ENCODE measurements at regions not wholly inside any gene's neighbourhood (a gene's known extent, or its start where the extent isn't known, plus 50 kb on each side); places are given as distances from the start of the nearest gene placed in this dataset.

DNA sequence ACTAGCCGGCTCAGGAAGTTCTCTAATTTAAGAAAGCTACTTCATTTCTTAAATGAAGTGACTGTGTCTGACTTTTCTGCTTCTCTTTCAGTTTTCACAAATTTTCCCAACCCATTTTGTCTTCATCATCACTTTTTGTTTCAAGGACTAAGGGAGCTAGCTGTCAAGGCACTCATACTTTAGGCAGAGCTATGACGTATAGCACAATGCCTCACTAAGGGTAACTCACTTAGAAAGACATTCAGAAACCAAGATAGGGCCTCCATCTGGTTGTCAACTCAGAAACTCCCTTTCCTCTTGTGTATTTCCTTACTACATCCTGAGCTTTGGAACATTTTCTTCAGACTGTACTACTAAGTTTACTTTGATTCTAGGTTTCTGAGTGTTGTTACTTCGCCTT is 397.9 kb downstream of the TOX3 start:
- DNase-seq = no peak
- H3K4me3 ChIP-seq (ENCODE audit: low read depth, low read length) = no peak overlapping the region
- TF ChIP-seq, protein P1, sequence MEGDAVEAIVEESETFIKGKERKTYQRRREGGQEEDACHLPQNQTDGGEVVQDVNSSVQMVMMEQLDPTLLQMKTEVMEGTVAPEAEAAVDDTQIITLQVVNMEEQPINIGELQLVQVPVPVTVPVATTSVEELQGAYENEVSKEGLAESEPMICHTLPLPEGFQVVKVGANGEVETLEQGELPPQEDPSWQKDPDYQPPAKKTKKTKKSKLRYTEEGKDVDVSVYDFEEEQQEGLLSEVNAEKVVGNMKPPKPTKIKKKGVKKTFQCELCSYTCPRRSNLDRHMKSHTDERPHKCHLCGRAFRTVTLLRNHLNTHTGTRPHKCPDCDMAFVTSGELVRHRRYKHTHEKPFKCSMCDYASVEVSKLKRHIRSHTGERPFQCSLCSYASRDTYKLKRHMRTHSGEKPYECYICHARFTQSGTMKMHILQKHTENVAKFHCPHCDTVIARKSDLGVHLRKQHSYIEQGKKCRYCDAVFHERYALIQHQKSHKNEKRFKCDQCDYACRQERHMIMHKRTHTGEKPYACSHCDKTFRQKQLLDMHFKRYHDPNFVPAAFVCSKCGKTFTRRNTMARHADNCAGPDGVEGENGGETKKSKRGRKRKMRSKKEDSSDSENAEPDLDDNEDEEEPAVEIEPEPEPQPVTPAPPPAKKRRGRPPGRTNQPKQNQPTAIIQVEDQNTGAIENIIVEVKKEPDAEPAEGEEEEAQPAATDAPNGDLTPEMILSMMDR (IDR thresholded peaks at IDR 0.05; ENCODE audit: low read depth, low read length) = no peak
- no peaks in the 10 kb centered on the region for H3K27me3 ChIP-seq (ENCODE audit: insufficient read depth, low read depth, severe bottlenecking)
- no peaks in the 10 kb centered on the region for H3K36me3 ChIP-seq
- no peak overlapping the region for H3K27ac ChIP-seq
- H3K9me3 ChIP-seq (ENCODE audit: severe bottlenecking) = no peaks in the 10 kb centered on the region

DNA sequence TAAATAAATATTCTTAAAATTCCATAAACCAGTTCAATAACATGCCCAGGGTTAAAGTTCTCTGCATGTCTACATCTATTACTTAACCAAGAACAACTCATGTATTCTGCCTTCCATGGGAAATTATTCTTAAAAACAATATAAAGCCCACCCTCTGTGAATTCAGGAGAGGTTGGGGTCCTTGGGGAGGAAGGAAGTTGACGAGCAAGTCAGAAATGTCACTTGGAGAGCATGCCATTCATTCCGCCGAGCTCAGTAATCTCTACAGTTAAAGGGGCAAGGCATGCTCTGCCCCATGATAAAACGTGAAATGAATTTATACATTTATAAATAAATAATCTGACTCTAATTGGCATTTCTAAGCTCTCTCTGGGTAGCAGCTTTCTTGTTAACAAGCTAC is 405.1 kb downstream of the TOX3 start:
- Histone ChIP-seq H3K36me3 (no peaks in the 10 kb centered on the region), H3K4me3 (ENCODE audit: low read depth, low read length) (no peak overlapping the region), H3K27ac (no peak overlapping the region), H3K27me3 (ENCODE audit: insufficient read depth, low read depth, severe bottlenecking) (no peaks in the 10 kb centered on the region), H3K9me3 (ENCODE audit: severe bottlenecking) (no peaks in the 10 kb centered on the region)
- TF ChIP-seq, protein P1 (IDR thresholded peaks at IDR 0.05; ENCODE audit: low read depth, low read length) = no peak
- DNase-seq = no peak

DNA sequence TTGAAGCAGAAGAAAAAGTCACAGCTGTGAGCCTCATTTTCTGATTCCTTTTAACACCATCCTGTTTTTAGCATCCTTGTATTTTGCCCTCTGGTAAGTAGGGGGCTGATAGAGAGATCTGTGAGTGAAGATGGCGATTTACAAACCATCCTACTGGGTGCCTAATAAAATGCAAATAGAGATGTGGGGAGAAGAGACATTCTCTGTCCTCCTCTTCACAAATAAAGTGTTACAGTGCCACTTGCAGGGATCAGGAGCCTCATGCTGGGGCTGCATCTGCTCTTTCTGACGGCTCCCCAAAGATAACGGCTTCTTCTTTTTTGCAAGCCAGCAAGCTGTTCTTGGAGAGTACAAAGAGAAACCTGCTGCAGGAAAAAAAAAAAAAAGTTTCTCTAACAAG is 418.6 kb downstream of the TOX3 start:
- TF ChIP-seq, protein P1 (IDR thresholded peaks at IDR 0.05; ENCODE audit: low read depth, low read length) = no peak
- no peaks in the 10 kb centered on the region for H3K9me3 ChIP-seq (ENCODE audit: severe bottlenecking)
- no peak overlapping the region for H3K4me3 ChIP-seq (ENCODE audit: low read depth, low read length)
- no peak overlapping the region for H3K27ac ChIP-seq
- H3K27me3 ChIP-seq (ENCODE audit: insufficient read depth, low read depth, severe bottlenecking) = no peaks in the 10 kb centered on the region
- no peaks in the 10 kb centered on the region for H3K36me3 ChIP-seq
- DNase-seq = no peak

DNA sequence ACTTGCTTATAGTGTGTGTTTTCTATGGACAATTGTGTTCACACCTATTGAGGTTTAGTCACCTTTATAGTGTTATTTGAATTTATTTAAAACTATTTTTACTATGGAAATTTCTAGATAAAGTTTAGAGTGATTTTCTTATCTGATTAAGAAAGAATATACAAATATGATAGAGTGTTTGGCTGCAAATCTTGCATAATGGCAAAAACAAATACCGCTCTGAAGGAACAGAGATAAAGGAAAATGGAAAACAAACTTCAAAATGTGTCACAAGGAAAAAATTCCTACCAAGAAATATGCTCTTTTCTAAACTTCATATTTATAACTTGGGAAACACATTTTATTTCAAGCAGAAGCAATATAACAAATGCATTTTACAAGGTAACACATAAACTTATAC is 423.1 kb downstream of the TOX3 start:
- DNase-seq = no peak
- Histone ChIP-seq H3K9me3 (ENCODE audit: severe bottlenecking) (no peaks in the 10 kb centered on the region), H3K27ac (no peak overlapping the region)

DNA sequence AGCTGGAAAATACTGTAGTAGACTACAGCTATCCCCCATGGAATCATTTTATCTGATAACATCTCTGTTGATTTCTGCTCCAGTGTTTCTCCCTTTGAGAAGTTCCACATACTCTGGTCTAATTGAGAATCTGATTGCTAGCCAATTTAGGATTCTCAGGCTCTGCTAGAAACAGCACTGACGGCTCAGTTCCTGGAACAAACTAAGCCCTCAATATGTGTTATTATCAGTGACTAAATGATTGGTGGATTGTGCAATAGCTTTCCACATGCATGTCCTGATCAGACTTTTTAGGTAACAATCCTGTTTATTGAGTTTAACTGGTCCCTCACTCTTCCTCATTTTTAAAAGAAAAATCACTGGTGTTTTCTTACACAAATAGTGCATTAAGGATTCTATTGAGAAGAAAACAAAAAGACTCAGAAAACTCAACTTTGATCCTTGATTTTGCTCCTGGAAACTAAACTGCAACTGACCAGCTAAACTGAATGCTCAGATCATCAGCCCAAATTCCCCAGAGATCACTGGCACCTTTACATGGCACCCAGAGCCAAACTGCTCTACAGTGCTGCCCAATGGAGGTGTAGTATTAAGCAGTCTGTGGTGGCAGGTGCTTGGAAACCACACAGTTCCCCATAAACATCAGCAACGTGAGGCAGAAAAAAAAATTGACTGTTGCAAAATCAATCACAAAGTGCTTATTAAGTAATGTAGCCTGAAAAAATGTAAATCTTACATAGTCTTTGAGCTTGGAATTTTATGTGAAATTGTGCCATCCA is 423.7 kb downstream of the TOX3 start:
- H3K36me3 ChIP-seq = no peaks in the 10 kb centered on the region

More for the DNA sequence above, 423.1 kb downstream of the TOX3 start:
- Histone ChIP-seq H3K27me3 (ENCODE audit: insufficient read depth, low read depth, severe bottlenecking) (no peaks in the 10 kb centered on the region), H3K4me3 (ENCODE audit: low read depth, low read length) (no peak overlapping the region), H3K36me3 (no peaks in the 10 kb centered on the region)
- TF ChIP-seq, protein P1 (IDR thresholded peaks at IDR 0.05; ENCODE audit: low read depth, low read length) = no peak

More for the DNA sequence above, 423.7 kb downstream of the TOX3 start:
- H3K27me3 ChIP-seq (ENCODE audit: insufficient read depth, low read depth, severe bottlenecking) = no peaks in the 10 kb centered on the region
- TF ChIP-seq, protein P1 (IDR thresholded peaks at IDR 0.05; ENCODE audit: low read depth, low read length) = no peak
- H3K27ac ChIP-seq = no peak overlapping the region
- DNase-seq = no peak
- H3K4me3 ChIP-seq (ENCODE audit: low read depth, low read length) = no peak overlapping the region
- H3K9me3 ChIP-seq (ENCODE audit: severe bottlenecking) = no peaks in the 10 kb centered on the region
